OCI-LY3 (cell line): ENCODE measurements at regions not wholly inside any gene's neighbourhood (a gene's known extent, or its start where the extent isn't known, plus 50 kb on each side); places are given as distances from the start of the nearest gene placed in this dataset.

Experiments
- H2AFZ ChIP-seq: fragments of 200-600, 300-600 bp; shearing (Covaris generic); 2 replicates; pipeline ENCODE4 v1.6.0; 2014; ENCODE audit warnings: antibody characterized with exemption, low read depth, low read length
- H3K27ac ChIP-seq: fragments of 200-600, 300-600 bp; sonication (generic); 2 replicates; pipeline ENCODE4 v1.5.1; 2014; ENCODE audit warnings: mild to moderate bottlenecking, low read length, moderate library complexity, mixed read lengths
- H3K27me3 ChIP-seq: fragments of 200-600, 300-600 bp; sonication (generic); 2 replicates; pipeline ENCODE4 v1.6.1; 2014; ENCODE audit warnings: low read depth, low read length, mixed read lengths
- H3K36me3 ChIP-seq: fragments of 200-600, 300-600 bp; sonication (generic); replicated peaks from 2 replicates; pipeline ENCODE3; 2014; ENCODE audit warnings: low read depth, low read length, mixed read lengths
- H3K4me1 ChIP-seq: fragments of 300-600, 200-600 bp; sonication (generic); 2 replicates; pipeline ENCODE4 v1.6.1; 2014; ENCODE audit warnings: low read length, mixed read lengths
- H3K4me2 ChIP-seq: fragments of 200-600, 300-600 bp; sonication (generic); 2 replicates; pipeline ENCODE4 v1.6.1; 2014; ENCODE audit warnings: low read length, mixed read lengths
- H3K4me3 ChIP-seq: fragments of 300-600, 200-600 bp; sonication (generic); 2 replicates; pipeline ENCODE4 v1.5.1; 2014; ENCODE audit warnings: antibody characterized with exemption, mild to moderate bottlenecking, low read length, moderate library complexity
- H3K79me2 ChIP-seq: fragments of 300-600, 200-600 bp; shearing (Covaris generic); 2 replicates; pipeline ENCODE4 v1.6.1; 2014; ENCODE audit warnings: mild to moderate bottlenecking, low read length, mixed read lengths
- H3K9ac ChIP-seq: fragments of 300-600, 200-600 bp; shearing (Covaris generic); 2 replicates; pipeline ENCODE4 v1.6.0; 2014; ENCODE audit warnings: mild to moderate bottlenecking, low read length, moderate library complexity
- H3K9me3 ChIP-seq: fragments of 200-600, 300-600 bp; shearing (Covaris generic); 2 replicates; pipeline ENCODE4 v1.6.1; 2014; ENCODE audit warnings: low read length, mixed read lengths; ENCODE audit not compliant: insufficient read depth
- H4K20me1 ChIP-seq: fragments of 200-600, 300-600 bp; sonication (generic); 2 replicates; pipeline ENCODE4 v1.6.1; 2016; ENCODE audit warnings: low read length, mixed read lengths; ENCODE audit not compliant: insufficient read depth
- CTCF ChIP-seq: fragments of 200-600, 300-600 bp; sonication (generic); IDR thresholded peaks from 2 replicates; pipeline ENCODE4 v1.5.1; 2014; ENCODE audit warnings: antibody characterized with exemption, low read length, low read depth
- EZH2phosphoT487 ChIP-seq: fragments of 200-600 bp; shearing (Covaris generic); IDR thresholded peaks from 2 replicates; pipeline ENCODE4 v1.6.1; 2018; ENCODE audit warnings: antibody characterized with exemption, mixed run types, low read depth

DNA sequence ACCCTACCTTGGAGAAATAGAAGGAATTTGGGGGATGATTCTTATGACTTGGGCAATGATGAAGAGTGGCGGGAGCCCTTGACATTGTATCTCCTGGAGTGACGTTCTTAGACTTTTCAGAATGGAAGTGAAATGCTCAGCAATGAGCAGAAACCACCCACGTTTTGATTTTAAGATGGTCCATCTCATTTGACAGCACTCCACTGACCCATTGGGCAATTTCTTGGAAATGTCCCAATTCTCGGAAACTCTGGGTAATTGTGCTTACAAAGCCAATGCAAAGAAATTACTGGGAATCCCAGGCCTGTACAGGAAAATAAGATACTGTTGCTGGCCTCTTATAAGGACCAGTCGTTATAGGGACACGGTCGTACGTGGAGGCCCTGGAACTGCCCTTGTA, 170.0 kb upstream of the COPS8 start:
- no peaks in the 10 kb centered on the region for H3K36me3 ChIP-seq
- H3K4me2 ChIP-seq = no peak overlapping the region

DNA sequence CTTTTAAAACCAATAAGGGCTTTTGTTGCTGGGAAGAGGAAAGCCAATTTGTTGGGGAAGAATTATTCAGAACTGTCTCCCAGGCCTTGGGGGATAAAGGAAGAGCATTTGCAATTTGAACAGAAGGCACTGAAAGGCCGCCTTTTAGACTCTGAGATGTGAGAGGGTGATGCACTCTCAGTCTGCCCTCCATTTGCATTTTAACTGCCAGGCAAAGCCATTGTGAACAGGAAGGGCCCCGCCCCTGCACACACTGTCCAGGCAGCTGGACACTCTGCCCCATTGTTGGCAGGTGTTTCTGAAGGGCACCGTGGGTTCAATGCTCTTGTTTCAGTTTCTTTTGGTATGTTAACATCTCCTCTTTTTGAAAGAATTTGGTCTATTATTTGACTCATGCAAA, 169.5 kb upstream of the COPS8 start:
- H2AFZ ChIP-seq = no peak overlapping the region
- no peak overlapping the region for H3K4me3 ChIP-seq
- H3K27ac ChIP-seq = no peak overlapping the region
- H3K27me3 ChIP-seq = no peaks in the 10 kb centered on the region
- H3K9me3 ChIP-seq = no peaks in the 10 kb centered on the region
- TF ChIP-seq CTCF = no peak
- TF ChIP-seq EZH2phosphoT487 = no peak
- H4K20me1 ChIP-seq = no peaks in the 10 kb centered on the region
- H3K4me2 ChIP-seq = no peak overlapping the region
- no peaks in the 10 kb centered on the region for H3K79me2 ChIP-seq
- no peaks in the 10 kb centered on the region for H3K36me3 ChIP-seq
- no peaks in the 10 kb centered on the region for H3K4me1 ChIP-seq
- H3K9ac ChIP-seq = no peak overlapping the region

More for the DNA sequence above, 170.0 kb upstream of the COPS8 start:
- TF ChIP-seq CTCF = no peak
- TF ChIP-seq EZH2phosphoT487 = no peak
- no peaks in the 10 kb centered on the region for H3K79me2 ChIP-seq
- H3K4me3 ChIP-seq = no peak overlapping the region
- H3K27ac ChIP-seq = no peak overlapping the region
- H3K4me1 ChIP-seq = no peaks in the 10 kb centered on the region
- no peaks in the 10 kb centered on the region for H3K9me3 ChIP-seq
- no peaks in the 10 kb centered on the region for H4K20me1 ChIP-seq
- H2AFZ ChIP-seq = no peak overlapping the region
- no peak overlapping the region for H3K9ac ChIP-seq
- H3K27me3 ChIP-seq = no peaks in the 10 kb centered on the region

DNA sequence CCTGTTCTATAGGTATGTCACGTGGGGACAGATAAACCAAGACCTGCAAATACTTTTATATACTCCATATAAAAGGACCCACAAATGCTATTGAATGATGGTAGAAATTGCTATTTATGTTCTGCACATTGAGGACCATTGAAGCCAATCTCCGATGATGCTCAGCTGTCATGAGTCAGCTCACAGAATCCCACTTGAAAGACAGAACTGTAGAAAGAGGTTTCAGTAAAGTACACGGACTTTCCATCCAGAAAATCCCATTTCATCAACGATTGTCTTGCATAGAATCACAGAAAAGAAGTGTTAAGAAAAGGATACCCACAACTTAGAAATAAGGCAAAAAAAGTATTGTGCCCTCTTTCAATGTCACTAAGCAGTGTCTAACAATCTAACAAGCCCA, 169.0 kb upstream of the COPS8 start:
- Histone ChIP-seq H3K27ac (no peak overlapping the region), H3K79me2 (no peaks in the 10 kb centered on the region), H3K9ac (no peak overlapping the region), H3K4me2 (no peak overlapping the region), H3K9me3 (no peaks in the 10 kb centered on the region), H3K27me3 (no peaks in the 10 kb centered on the region), H3K4me1 (no peaks in the 10 kb centered on the region), H3K36me3 (no peaks in the 10 kb centered on the region), H2AFZ (no peak overlapping the region), H3K4me3 (no peak overlapping the region), H4K20me1 (no peaks in the 10 kb centered on the region)
- TF ChIP-seq EZH2phosphoT487 (no peak), CTCF (no peak)

DNA sequence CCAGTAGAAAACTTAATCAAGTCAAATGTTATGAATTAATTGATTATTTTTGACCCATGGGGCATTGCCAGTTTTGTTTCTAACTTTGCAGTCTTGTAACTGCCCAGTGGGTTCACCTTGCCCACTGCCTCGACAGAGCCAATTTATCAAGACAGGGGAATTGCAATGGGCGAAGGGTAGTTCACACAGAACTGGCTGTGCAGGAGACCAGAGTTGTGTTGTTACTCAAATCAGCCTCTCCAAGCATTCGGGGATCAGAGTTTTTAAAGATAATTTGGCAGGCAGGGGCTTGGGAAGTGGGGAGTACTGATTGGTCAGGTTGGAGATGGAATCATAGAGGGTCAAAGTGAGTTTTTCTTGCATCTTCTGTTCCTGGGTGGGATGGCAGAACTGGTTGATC, 168.5 kb upstream of the COPS8 start:
- Histone ChIP-seq H3K36me3 (no peaks in the 10 kb centered on the region), H3K27ac (no peak overlapping the region), H2AFZ (no peak overlapping the region), H3K79me2 (no peaks in the 10 kb centered on the region), H3K9ac (no peak overlapping the region), H3K4me2 (no peak overlapping the region), H3K27me3 (no peaks in the 10 kb centered on the region), H4K20me1 (no peaks in the 10 kb centered on the region), H3K4me1 (no peaks in the 10 kb centered on the region), H3K4me3 (no peak overlapping the region), H3K9me3 (no peaks in the 10 kb centered on the region)
- TF ChIP-seq EZH2phosphoT487 (no peak), CTCF (no peak)
